Ishikawa (cell line): ENCODE measurements at regions not wholly inside any gene's neighbourhood (a gene's known extent, or its start where the extent isn't known, plus 50 kb on each side); places are given as distances from the start of the nearest gene placed in this dataset.

Experiments used
- CEBPB ChIP-seq: IDR thresholded peaks from 2 replicates; pipeline ENCODE4 v1.6.1; 2012
- CREB1 ChIP-seq: IDR thresholded peaks from 2 replicates; pipeline ENCODE4 v1.6.1; 2012; ENCODE audit warnings: low read depth
- EGR1 ChIP-seq: IDR thresholded peaks from 2 replicates; pipeline ENCODE4 v1.6.1; 2012
- EP300 ChIP-seq: IDR thresholded peaks from 2 replicates; pipeline ENCODE4 v1.6.1; 2012; ENCODE audit warnings: borderline replicate concordance
- FOXM1 ChIP-seq: IDR thresholded peaks from 2 replicates; pipeline ENCODE4 v1.6.1; 2012; ENCODE audit warnings: low read depth, borderline replicate concordance
- NFIC ChIP-seq: IDR thresholded peaks from 2 replicates; pipeline ENCODE4 v1.6.1; 2012
- RAD21 ChIP-seq: IDR thresholded peaks from 2 replicates; pipeline ENCODE4 v1.6.1; 2012; ENCODE audit warnings: low read depth
- TAF1 ChIP-seq: IDR thresholded peaks from 2 replicates; pipeline ENCODE4 v1.6.1; 2012; ENCODE audit warnings: low read depth, mild to moderate bottlenecking
- TCF12 ChIP-seq: IDR thresholded peaks from 2 replicates; pipeline ENCODE4 v1.6.1; 2012; ENCODE audit warnings: low read depth
- TEAD4 ChIP-seq: IDR thresholded peaks from 2 replicates; pipeline ENCODE4 v1.6.1; 2012
- YY1 ChIP-seq: IDR thresholded peaks from 2 replicates; pipeline ENCODE4 v1.6.1; 2012; ENCODE audit warnings: low read depth
- ZBTB7A ChIP-seq: IDR thresholded peaks from 2 replicates; pipeline ENCODE4 v1.6.1; 2012; ENCODE audit warnings: low read depth
- TF ChIP-seq, protein P1 (sequence below): IDR thresholded peaks from 2 replicates; pipeline ENCODE4 v1.6.1; 2012
- TF ChIP-seq, protein P2 (sequence below): IDR thresholded peaks from 2 replicates; pipeline ENCODE4 v1.6.1; 2012; ENCODE audit warnings: low read depth, mild to moderate bottlenecking
- TF ChIP-seq, protein P3 (sequence below): IDR thresholded peaks from 2 replicates; pipeline ENCODE4 v1.6.1; 2012

DNA sequence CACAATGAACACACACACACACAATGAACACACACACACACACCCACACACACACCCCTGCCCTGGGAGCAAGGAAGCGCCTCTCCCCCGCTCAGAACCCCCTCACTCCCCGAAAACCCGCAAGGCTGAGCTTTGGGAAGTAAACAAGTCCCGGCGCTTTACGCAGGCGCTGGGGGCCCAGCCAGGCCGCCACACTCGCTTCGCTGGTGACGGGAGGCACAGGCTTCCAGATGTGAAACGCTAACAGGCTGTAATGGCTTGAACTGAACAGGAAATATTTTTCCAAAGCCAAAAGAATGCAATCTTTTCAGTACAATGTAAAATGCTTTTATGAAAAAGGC lies 122.7 kb upstream of the IGF1R start:
- no peak for TF ChIP-seq FOXM1
- no peak for TF ChIP-seq CEBPB
- TF ChIP-seq, protein P1, sequence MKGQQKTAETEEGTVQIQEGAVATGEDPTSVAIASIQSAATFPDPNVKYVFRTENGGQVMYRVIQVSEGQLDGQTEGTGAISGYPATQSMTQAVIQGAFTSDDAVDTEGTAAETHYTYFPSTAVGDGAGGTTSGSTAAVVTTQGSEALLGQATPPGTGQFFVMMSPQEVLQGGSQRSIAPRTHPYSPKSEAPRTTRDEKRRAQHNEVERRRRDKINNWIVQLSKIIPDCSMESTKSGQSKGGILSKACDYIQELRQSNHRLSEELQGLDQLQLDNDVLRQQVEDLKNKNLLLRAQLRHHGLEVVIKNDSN: no peak
- no peak for TF ChIP-seq EP300
- no peak for TF ChIP-seq ZBTB7A
- TF ChIP-seq CREB1: no peak
- TF ChIP-seq EGR1: no peak

DNA sequence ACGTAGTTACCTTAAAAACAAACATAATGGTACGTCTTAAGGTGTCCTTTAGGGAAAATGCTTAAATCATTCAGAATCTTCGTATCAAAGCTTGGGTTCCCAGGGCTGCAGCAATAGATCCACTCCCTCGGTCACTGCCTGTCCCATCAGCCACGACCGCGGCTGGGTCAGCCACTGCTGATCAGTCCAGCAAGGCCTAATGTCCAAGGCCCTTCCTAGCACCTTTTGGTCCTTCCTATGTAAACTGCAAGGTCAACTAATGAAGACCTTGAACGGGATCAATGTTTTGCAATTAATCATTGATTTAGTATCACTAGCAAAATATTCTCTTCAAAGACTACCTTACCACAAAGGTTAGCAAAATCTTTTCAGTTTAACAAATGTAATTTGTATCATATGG lies 122.2 kb upstream of the IGF1R start:
- TF ChIP-seq EP300 (no peak), CREB1 (no peak), NFIC (no peak), EGR1 (no peak), TEAD4 (no peak), TAF1 (no peak), CEBPB (no peak), ZBTB7A (no peak), YY1 (no peak), FOXM1 (no peak), RAD21 (no peak), TCF12 (no peak)
- TF ChIP-seq, protein P2, sequence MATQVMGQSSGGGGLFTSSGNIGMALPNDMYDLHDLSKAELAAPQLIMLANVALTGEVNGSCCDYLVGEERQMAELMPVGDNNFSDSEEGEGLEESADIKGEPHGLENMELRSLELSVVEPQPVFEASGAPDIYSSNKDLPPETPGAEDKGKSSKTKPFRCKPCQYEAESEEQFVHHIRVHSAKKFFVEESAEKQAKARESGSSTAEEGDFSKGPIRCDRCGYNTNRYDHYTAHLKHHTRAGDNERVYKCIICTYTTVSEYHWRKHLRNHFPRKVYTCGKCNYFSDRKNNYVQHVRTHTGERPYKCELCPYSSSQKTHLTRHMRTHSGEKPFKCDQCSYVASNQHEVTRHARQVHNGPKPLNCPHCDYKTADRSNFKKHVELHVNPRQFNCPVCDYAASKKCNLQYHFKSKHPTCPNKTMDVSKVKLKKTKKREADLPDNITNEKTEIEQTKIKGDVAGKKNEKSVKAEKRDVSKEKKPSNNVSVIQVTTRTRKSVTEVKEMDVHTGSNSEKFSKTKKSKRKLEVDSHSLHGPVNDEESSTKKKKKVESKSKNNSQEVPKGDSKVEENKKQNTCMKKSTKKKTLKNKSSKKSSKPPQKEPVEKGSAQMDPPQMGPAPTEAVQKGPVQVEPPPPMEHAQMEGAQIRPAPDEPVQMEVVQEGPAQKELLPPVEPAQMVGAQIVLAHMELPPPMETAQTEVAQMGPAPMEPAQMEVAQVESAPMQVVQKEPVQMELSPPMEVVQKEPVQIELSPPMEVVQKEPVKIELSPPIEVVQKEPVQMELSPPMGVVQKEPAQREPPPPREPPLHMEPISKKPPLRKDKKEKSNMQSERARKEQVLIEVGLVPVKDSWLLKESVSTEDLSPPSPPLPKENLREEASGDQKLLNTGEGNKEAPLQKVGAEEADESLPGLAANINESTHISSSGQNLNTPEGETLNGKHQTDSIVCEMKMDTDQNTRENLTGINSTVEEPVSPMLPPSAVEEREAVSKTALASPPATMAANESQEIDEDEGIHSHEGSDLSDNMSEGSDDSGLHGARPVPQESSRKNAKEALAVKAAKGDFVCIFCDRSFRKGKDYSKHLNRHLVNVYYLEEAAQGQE: no peak
- TF ChIP-seq, protein P1: no peak
- TF ChIP-seq, protein P3, sequence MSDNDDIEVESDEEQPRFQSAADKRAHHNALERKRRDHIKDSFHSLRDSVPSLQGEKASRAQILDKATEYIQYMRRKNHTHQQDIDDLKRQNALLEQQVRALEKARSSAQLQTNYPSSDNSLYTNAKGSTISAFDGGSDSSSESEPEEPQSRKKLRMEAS: no peak

DNA sequence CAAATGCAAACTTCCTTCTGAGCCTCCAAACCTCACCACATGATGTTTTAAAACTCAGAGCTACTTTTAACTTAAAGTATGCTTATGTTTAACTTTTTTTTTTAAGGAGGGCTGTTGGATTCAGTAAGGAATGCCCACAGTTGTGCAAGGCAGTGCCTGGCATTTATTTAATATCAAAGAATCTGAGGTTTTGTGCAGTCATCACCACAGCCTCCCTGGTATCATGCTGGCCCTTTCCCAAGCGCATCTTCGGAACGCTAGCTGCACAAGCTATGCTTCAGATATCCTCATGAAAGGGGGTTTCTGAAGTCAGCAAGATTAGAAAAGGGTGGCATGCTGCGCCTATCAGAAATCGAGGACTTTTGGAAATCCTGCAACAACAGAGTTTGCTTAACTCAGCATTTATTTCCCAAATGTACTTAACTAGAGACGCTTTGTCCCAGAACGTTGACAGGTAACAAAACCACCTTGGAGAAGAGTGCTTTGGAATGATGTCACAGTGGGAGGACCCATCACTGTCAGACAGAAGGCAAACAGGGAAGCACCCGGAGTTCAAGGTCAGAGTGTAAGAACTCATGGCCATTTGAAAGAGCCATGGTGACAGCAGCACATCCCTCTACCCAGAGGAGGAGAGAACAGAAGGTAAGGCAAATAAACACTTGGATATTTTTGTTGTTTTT lies 120.2 kb upstream of the IGF1R start:
- TF ChIP-seq TEAD4: no peak
- TF ChIP-seq, protein P3: no peak
- no peak for TF ChIP-seq TCF12
- TF ChIP-seq EGR1: no peak
- no peak for TF ChIP-seq CEBPB
- TF ChIP-seq, protein P2: no peak
- TF ChIP-seq CREB1: no peak
- TF ChIP-seq ZBTB7A: no peak
- TF ChIP-seq TAF1: no peak
- no peak for TF ChIP-seq NFIC
- no peak for TF ChIP-seq YY1
- TF ChIP-seq EP300: no peak
- TF ChIP-seq RAD21: no peak
- no peak for TF ChIP-seq FOXM1

GRCh38 chr15:98529205-98530145 lies 118.9 kb upstream of the IGF1R start:
- TF ChIP-seq, protein P2: no peak
- TF ChIP-seq CREB1 (no peak), YY1 (no peak), ZBTB7A (no peak), RAD21 (no peak), TCF12 (no peak), CEBPB (no peak)
